ENCODE measurements at regions not wholly inside any gene's neighbourhood (a gene's known extent, or its start where the extent isn't known, plus 50 kb on each side); places are given as distances from the start of the nearest gene placed in this dataset.

DNA sequence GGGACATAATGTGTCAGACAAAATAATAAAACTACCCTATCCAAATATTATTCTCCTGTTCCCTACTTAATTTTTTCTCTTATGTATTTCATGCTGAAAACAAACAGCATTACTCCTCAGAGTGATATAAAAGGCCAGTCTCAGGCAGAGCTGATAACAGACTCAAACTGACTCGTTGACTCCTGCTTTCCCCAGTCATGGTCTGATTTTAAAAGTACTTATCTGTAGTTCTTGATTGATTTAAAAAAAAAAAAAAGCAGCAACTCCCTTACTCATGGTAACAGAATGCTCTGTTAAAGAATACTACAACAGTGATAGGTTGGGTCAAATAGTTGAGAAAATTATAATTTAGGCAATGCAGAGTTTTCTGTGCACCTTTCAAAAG, 90.3 kb upstream of the BARX2 start (continued):
- TF ChIP-seq ETS1 (IDR thresholded peaks at IDR 0.05) (no peak), CTCF (conservative IDR thresholded peaks at IDR 0.05; ENCODE audit: low read depth in 2 of 2) (no peak), EZH2 (IDR thresholded peaks at IDR 0.05; ENCODE audit: low read depth, unreplicated experiment) (no peak)

DNA sequence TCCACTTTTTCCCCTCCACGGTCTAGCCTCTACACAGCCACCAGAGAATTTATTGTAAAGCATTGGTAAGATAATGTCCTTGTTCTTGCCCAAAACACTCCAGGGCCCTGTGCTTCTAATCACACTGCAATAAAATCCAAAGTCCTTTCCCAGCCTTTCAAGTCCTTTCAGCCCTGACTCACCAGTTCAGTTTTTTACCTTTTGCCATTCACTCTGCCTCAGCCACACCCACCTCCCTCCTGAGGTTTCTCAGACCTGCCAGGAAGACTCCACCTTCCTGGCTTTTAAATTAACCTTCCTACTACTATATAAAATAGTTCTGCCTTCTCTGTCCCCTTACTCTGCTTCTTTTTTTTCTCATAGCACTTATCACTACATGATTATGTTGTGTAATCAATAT, 91.0 kb upstream of the ARHGAP32 start:
- no peaks in the 10 kb centered on the region for H3K36me3 ChIP-seq (ENCODE audit: insufficient read depth)
- H3F3A ChIP-seq (replicated peaks; ENCODE audit: low read depth): no peaks in the 10 kb centered on the region
- H2AFZ ChIP-seq: peak overlapping the region; percentile 14; the same call in 1 of the 2 replicates
- peak overlapping the region; percentile 73 for H3K4me2 ChIP-seq
- ATAC-seq (peak; percentile 35), DNase-seq (ENCODE audit: low spot score) (peak; percentile 74)
- Mint-ChIP-seq H3K36me3 (ENCODE audit: low read depth) (no peaks in the 10 kb centered on the region), H3K27me3 (ENCODE audit: insufficient read depth, low read depth, poor library complexity) (peaks cover 10% of the 10 kb centered on the region), H3K9me3 (no peaks in the 10 kb centered on the region), H3K4me3 (peak overlapping the region; percentile 20), H3K4me1 (peaks cover 46% of the 10 kb centered on the region), H3K27ac (peak overlapping the region; percentile 47)
- H3K4me3 ChIP-seq: peak overlapping the region; percentile 3; the same call in 1 of the 2 replicates
- H3K79me2 ChIP-seq (replicated peaks; ENCODE audit: insufficient read depth): peaks cover 4% of the 10 kb centered on the region
- H3K27me3 ChIP-seq (ENCODE audit: insufficient read depth): peaks cover 13% of the 10 kb centered on the region
- peaks cover 49% of the 10 kb centered on the region for H3K4me1 ChIP-seq (ENCODE audit: insufficient read depth)
- no peaks in the 10 kb centered on the region for H3K9me2 ChIP-seq (ENCODE audit: insufficient read depth)
- TF ChIP-seq REST (IDR thresholded peaks at IDR 0.05; ENCODE audit: unreplicated experiment): no peak
- no peak for TF ChIP-seq STAT1 (IDR thresholded peaks at IDR 0.05; ENCODE audit: unreplicated experiment)
- no peak for TF ChIP-seq ETS1 (IDR thresholded peaks at IDR 0.05)
- no peak for TF ChIP-seq ZNF331 (CRISPR knock-in tag; IDR thresholded peaks at IDR 0.05; ENCODE audit: low read depth)
- no peak for TF ChIP-seq CTCF (conservative IDR thresholded peaks at IDR 0.05; ENCODE audit: low read depth in 2 of 2)
- no peak for TF ChIP-seq JUNB (IDR thresholded peaks at IDR 0.05; ENCODE audit: unreplicated experiment)
- TF ChIP-seq EZH2 (IDR thresholded peaks at IDR 0.05; ENCODE audit: low read depth, unreplicated experiment): no peak
- no peak for TF ChIP-seq ZNF114 (CRISPR knock-in tag; IDR thresholded peaks at IDR 0.05)
- no peak for TF ChIP-seq CREB1 (CRISPR knock-in tag; IDR thresholded peaks at IDR 0.05; ENCODE audit: low read depth)
- no peaks in the 10 kb centered on the region; the same call in 1 of the 2 replicates for H4K20me1 ChIP-seq (replicated peaks; ENCODE audit: insufficient read depth)
- peak overlapping the region; percentile 28; the same call in 1 of the 2 replicates for H3K27ac ChIP-seq (ENCODE audit: low read depth)

Data from GM23338 (cell line).